Renal cortex interstitium (tissue), 11 donors: ENCODE measurements at regions not wholly inside any gene's neighbourhood (a gene's known extent, or its start where the extent isn't known, plus 50 kb on each side); places are given as distances from the start of the nearest gene placed in this dataset.

Experiments
- DNase-seq, 11 donors: peaks; one replicate each; pipeline ENCODE4 v3.0.0-alpha.2; 2013; ENCODE audit warnings: low read depth in 9 of 11, low spot score in 4 of 11; ENCODE audit errors: extremely low read depth in 1 of 11

- DNase-seq, result no peak
Observed at GRCh38 chr7:89738549-89738948, 415.7 kb upstream of the STEAP1 start.

- DNase-seq, result no peak
Observed at GRCh38 chr7:89757910-89758309, 396.4 kb upstream of the STEAP1 start.

GRCh38 chr7:89760690-89761089 is 393.6 kb upstream of the STEAP1 start:
- no peak for DNase-seq

GRCh38 chr7:89761173-89761572 is 393.1 kb upstream of the STEAP1 start:
- DNase-seq, result no peak

- DNase-seq, result no peak
Observed at GRCh38 chr7:89770161-89770560, 384.1 kb upstream of the STEAP1 start.

GRCh38 chr7:89771003-89771636 is 383.1 kb upstream of the STEAP1 start:
- DNase-seq, result no peak

GRCh38 chr7:89772276-89772675 is 382.0 kb upstream of the STEAP1 start:
- DNase-seq, result peak in 1 of 11 donors; percentile 7

- no peak for DNase-seq
Observed at GRCh38 chr7:89773611-89774010, 380.7 kb upstream of the STEAP1 start.

GRCh38 chr7:89775459-89775858 is 378.8 kb upstream of the STEAP1 start:
- DNase-seq, result no peak

GRCh38 chr7:89776980-89777379 is 377.3 kb upstream of the STEAP1 start:
- DNase-seq, result no peak

- no peak for DNase-seq
Observed at GRCh38 chr7:89777499-89777898, 376.8 kb upstream of the STEAP1 start.

- DNase-seq, result peak in 9 of 11 donors; percentile 3 to 56 (median 8)
Observed at GRCh38 chr7:89780291-89780690, 374.0 kb upstream of the STEAP1 start.

- no peak for DNase-seq
Observed at GRCh38 chr7:89796481-89796880, 357.8 kb upstream of the STEAP1 start.

- DNase-seq, result no peak
Observed at GRCh38 chr7:89797965-89798598, 356.2 kb upstream of the STEAP1 start.

GRCh38 chr7:89798599-89798996 is 355.7 kb upstream of the STEAP1 start:
- no peak for DNase-seq

GRCh38 chr7:89800761-89801160 is 353.5 kb upstream of the STEAP1 start:
- DNase-seq, result no peak

GRCh38 chr7:89809291-89809690 is 345.0 kb upstream of the STEAP1 start:
- no peak for DNase-seq

- no peak for DNase-seq
Observed at GRCh38 chr7:89813081-89813480, 341.2 kb upstream of the STEAP1 start.

- no peak for DNase-seq
Observed at GRCh38 chr7:89826121-89826520, 328.1 kb upstream of the STEAP1 start.

GRCh38 chr7:89826557-89826956 is 327.7 kb upstream of the STEAP1 start:
- no peak for DNase-seq

- DNase-seq, result no peak
Observed at GRCh38 chr7:89837515-89837914, 316.8 kb upstream of the STEAP1 start.
